Astrocyte (in vitro differentiated cells and primary cell): ENCODE measurements at regions not wholly inside any gene's neighbourhood (a gene's known extent, or its start where the extent isn't known, plus 50 kb on each side); places are given as distances from the start of the nearest gene placed in this dataset.

Source experiments
- DNase-seq: peaks from one replicate; pipeline ENCODE4 v3.0.0-alpha.2; 2010; ENCODE audit warnings: low read depth
- FAIRE-seq: peaks from 2 replicates; lab custom pipeline; 2011; peaks lifted over from hg19 to GRCh38; lab: Jason Lieb, UNC
- H2AFZ ChIP-seq: 2 replicates; pipeline ENCODE4 v1.6.0; 2012; ENCODE audit warnings: low read depth, low read length, inconsistent platforms
- H3K27ac ChIP-seq: 2 replicates; pipeline ENCODE4 v1.5.1; 2011; ENCODE audit warnings: low read depth, low read length, inconsistent platforms
- H3K27me3 ChIP-seq: 2 replicates; pipeline ENCODE4 v1.6.0; 2011; ENCODE audit warnings: low read length, inconsistent platforms; ENCODE audit not compliant: insufficient read depth
- H3K36me3 ChIP-seq: 2 replicates; pipeline ENCODE4 v1.5.1; 2011; ENCODE audit warnings: low read length, inconsistent platforms; ENCODE audit not compliant: insufficient read depth
- H3K4me1 ChIP-seq: 2 replicates; pipeline ENCODE4 v1.5.1; 2011; ENCODE audit warnings: low read length, inconsistent platforms; ENCODE audit not compliant: insufficient read depth
- H3K4me2 ChIP-seq: 2 replicates; pipeline ENCODE4 v1.6.0; 2012; ENCODE audit warnings: low read length, inconsistent platforms
- H3K4me3 ChIP-seq: 2 replicates; pipeline ENCODE4 v1.5.1; 2011; ENCODE audit warnings: low read depth, mild to moderate bottlenecking, low read length, inconsistent platforms; ENCODE audit not compliant: insufficient read depth
- H3K79me2 ChIP-seq: 2 replicates; pipeline ENCODE4 v1.6.0; 2012; ENCODE audit warnings: mild to moderate bottlenecking, low read length, inconsistent platforms; ENCODE audit not compliant: insufficient read depth
- H3K9ac ChIP-seq: 2 replicates; pipeline ENCODE4 v1.6.0; 2012; ENCODE audit warnings: mild to moderate bottlenecking, low read length, inconsistent platforms
- H3K9me3 ChIP-seq: 2 replicates; pipeline ENCODE4 v1.5.1; 2012; ENCODE audit warnings: low read depth, mild to moderate bottlenecking, low read length, inconsistent platforms; ENCODE audit not compliant: insufficient read depth
- H4K20me1 ChIP-seq: 2 replicates; pipeline ENCODE4 v1.6.0; 2012; ENCODE audit warnings: low read length, inconsistent platforms; ENCODE audit not compliant: insufficient read depth
- H3K27ac Mint-ChIP-seq: one replicate; pipeline ENCODE4 v1.8.0; 2021; ENCODE audit warnings: mild to moderate bottlenecking, mixed read lengths; ENCODE audit not compliant: unreplicated experiment
- H3K27me3 Mint-ChIP-seq: one replicate; pipeline ENCODE4 v1.8.0; 2021; ENCODE audit warnings: low read depth, mixed read lengths; ENCODE audit not compliant: unreplicated experiment
- H3K36me3 Mint-ChIP-seq: one replicate; pipeline ENCODE4 v1.8.0; 2021; ENCODE audit warnings: low read depth, mixed read lengths; ENCODE audit not compliant: unreplicated experiment
- H3K4me1 Mint-ChIP-seq: one replicate; pipeline ENCODE4 v1.8.0; 2021; ENCODE audit warnings: low read depth, mixed read lengths; ENCODE audit not compliant: unreplicated experiment
- H3K4me3 Mint-ChIP-seq: one replicate; pipeline ENCODE4 v1.8.0; 2021; ENCODE audit warnings: mild to moderate bottlenecking, moderate library complexity, mixed read lengths; ENCODE audit not compliant: unreplicated experiment
- H3K9me3 Mint-ChIP-seq: one replicate; pipeline ENCODE4 v1.8.0; 2021; ENCODE audit warnings: mild to moderate bottlenecking, mixed read lengths; ENCODE audit not compliant: unreplicated experiment
- CTCF ChIP-seq: IDR thresholded peaks from 2 replicates; pipeline ENCODE4 v1.5.1; 2011; ENCODE audit warnings: low read depth, mild to moderate bottlenecking, inconsistent platforms, low read length, moderate library complexity; ENCODE audit not compliant: insufficient read depth
- EZH2 ChIP-seq: IDR thresholded peaks from 2 replicates; pipeline ENCODE4 v1.6.1; 2012; ENCODE audit warnings: mild to moderate bottlenecking, low read length, inconsistent platforms; ENCODE audit not compliant: insufficient read depth

GRCh38 chr11:25983280-25983679, 348.6 kb upstream of the ANO3 start:
- Mint-ChIP-seq H3K36me3 (no peaks in the 10 kb centered on the region), H3K27me3 (no peaks in the 10 kb centered on the region), H3K9me3 (no peaks in the 10 kb centered on the region), H3K27ac (no peak overlapping the region), H3K4me1 (no peaks in the 10 kb centered on the region), H3K4me3 (no peak overlapping the region)
- Histone ChIP-seq H3K4me2 (no peak overlapping the region), H3K79me2 (no peaks in the 10 kb centered on the region), H3K9me3 (no peaks in the 10 kb centered on the region), H3K27ac (no peak overlapping the region), H3K36me3 (no peaks in the 10 kb centered on the region), H3K27me3 (no peaks in the 10 kb centered on the region), H3K9ac (no peak overlapping the region), H3K4me3 (no peak overlapping the region), H2AFZ (no peak overlapping the region), H3K4me1 (no peaks in the 10 kb centered on the region), H4K20me1 (no peaks in the 10 kb centered on the region)
- FAIRE-seq (no peak), DNase-seq (no peak)
- TF ChIP-seq CTCF (no peak), EZH2 (no peak)

- Histone ChIP-seq H3K36me3 (no peaks in the 10 kb centered on the region), H3K4me2 (no peak overlapping the region), H3K27ac (no peak overlapping the region), H3K9ac (no peak overlapping the region), H4K20me1 (no peaks in the 10 kb centered on the region), H3K79me2 (no peaks in the 10 kb centered on the region), H3K4me3 (no peak overlapping the region), H3K9me3 (no peaks in the 10 kb centered on the region), H2AFZ (no peak overlapping the region), H3K4me1 (no peaks in the 10 kb centered on the region), H3K27me3 (no peaks in the 10 kb centered on the region)
- FAIRE-seq (no peak), DNase-seq (no peak)
- no peaks in the 10 kb centered on the region for H3K9me3 Mint-ChIP-seq
- H3K36me3 Mint-ChIP-seq, result no peaks in the 10 kb centered on the region
- TF ChIP-seq CTCF (no peak), EZH2 (no peak)
- no peaks in the 10 kb centered on the region for H3K4me1 Mint-ChIP-seq
- no peak overlapping the region for H3K4me3 Mint-ChIP-seq
- no peaks in the 10 kb centered on the region for H3K27me3 Mint-ChIP-seq
- H3K27ac Mint-ChIP-seq, result no peak overlapping the region
Observed at GRCh38 chr11:25988178-25988577, 343.8 kb upstream of the ANO3 start.

- Histone ChIP-seq H3K9ac (no peak overlapping the region), H4K20me1 (no peaks in the 10 kb centered on the region), H3K4me3 (no peak overlapping the region), H3K79me2 (no peaks in the 10 kb centered on the region), H3K4me2 (no peak overlapping the region), H3K27ac (no peak overlapping the region), H3K36me3 (no peaks in the 10 kb centered on the region), H3K27me3 (no peaks in the 10 kb centered on the region), H3K9me3 (no peaks in the 10 kb centered on the region), H3K4me1 (no peaks in the 10 kb centered on the region), H2AFZ (no peak overlapping the region)
- H3K4me3 Mint-ChIP-seq, result no peak overlapping the region
- DNase-seq (no peak), FAIRE-seq (no peak)
- no peak for TF ChIP-seq CTCF
- TF ChIP-seq EZH2, result no peak
- H3K36me3 Mint-ChIP-seq, result no peaks in the 10 kb centered on the region
- no peaks in the 10 kb centered on the region for H3K4me1 Mint-ChIP-seq
- no peaks in the 10 kb centered on the region for H3K27me3 Mint-ChIP-seq
- H3K9me3 Mint-ChIP-seq, result no peaks in the 10 kb centered on the region
- no peak overlapping the region for H3K27ac Mint-ChIP-seq
Observed at GRCh38 chr11:25990406-25990805, 341.5 kb upstream of the ANO3 start.
